ENCODE measurements at regions not wholly inside any gene's neighbourhood (a gene's known extent, or its start where the extent isn't known, plus 50 kb on each side); places are given as distances from the start of the nearest gene placed in this dataset.

DNA sequence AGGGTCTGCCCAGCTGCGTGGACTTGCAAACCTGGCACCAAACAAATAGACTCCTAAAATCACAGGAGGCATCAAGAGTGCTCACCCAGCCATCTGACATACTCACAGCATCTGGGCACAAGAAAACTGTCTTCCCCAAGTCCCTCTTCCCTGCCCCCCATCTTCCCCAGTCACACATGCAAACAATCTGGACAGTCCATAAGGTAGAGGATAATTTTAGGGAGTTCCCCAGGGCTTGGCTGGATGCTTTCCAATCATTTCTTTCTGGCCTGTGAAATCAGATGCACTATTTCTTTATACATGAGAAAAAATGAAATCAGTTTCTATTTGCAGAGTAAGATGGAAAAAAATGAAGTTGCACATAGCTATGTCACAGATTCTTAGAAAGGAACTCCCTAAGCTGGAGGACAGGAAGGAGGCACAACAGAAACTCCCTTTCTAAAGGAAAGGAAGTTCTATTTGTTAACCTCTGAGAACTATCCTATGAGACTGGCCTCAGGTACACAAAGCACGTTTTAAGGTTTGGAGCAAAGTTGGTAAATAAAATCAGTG is 342.3 kb downstream of the HNRNPD start:
- Mint-ChIP-seq H3K4me1 (ENCODE audit: insufficient read depth, unreplicated experiment) (no peaks in the 10 kb centered on the region), H3K9me3 (ENCODE audit: unreplicated experiment) (no peaks in the 10 kb centered on the region), H3K36me3 (ENCODE audit: insufficient read depth, unreplicated experiment) (no peaks in the 10 kb centered on the region), H3K4me3 (ENCODE audit: unreplicated experiment) (no peak overlapping the region), H3K27me3 (ENCODE audit: insufficient read depth, unreplicated experiment) (no peaks in the 10 kb centered on the region), H3K27ac (ENCODE audit: low read depth, unreplicated experiment) (no peak overlapping the region)
- intact Hi-C loops (cut with micrococcal nuclease) = no loop called here
- CTCF ChIA-PET = interaction anchor here (1.0 kb wide), 1 partner anchor 17 kb away, joined by 6 read pairs; no protein-coding TSS in a partner anchor
- POLR2A ChIA-PET = no interaction called here
- DNase-seq (ENCODE audit: unreplicated experiment) = no peak
- no peak for TF ChIP-seq CTCF (IDR thresholded peaks at IDR 0.05; ENCODE audit: unreplicated experiment)
- no TSS peak for BruUV-seq (replicated peaks)

DNA sequence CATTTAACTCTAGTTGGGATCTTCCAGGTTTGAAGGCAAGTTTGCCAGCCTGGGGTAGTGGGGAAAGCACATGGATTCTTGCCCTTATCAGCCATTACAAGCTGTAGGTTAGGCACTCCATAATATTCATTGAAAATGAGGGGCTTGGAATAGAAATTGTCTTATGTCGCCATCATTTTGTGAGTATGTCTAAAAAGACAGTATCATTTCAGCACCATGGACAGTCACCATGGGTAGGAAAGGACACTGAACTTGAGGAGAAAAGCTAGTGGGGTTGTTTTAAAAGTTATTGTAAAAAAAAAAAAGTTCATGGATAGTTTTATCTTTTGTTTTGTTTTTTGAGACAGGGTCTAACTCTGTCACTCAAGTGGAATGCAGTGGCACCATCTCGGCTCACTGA is 356.1 kb downstream of the HNRNPD start:
- H3K36me3 Mint-ChIP-seq (ENCODE audit: insufficient read depth, unreplicated experiment) = no peaks in the 10 kb centered on the region
- no TSS peak for BruUV-seq (replicated peaks)
- H3K4me1 Mint-ChIP-seq (ENCODE audit: insufficient read depth, unreplicated experiment) = no peaks in the 10 kb centered on the region
- no peak overlapping the region for H3K4me3 Mint-ChIP-seq (ENCODE audit: unreplicated experiment)
- H3K27me3 Mint-ChIP-seq (ENCODE audit: insufficient read depth, unreplicated experiment) = no peaks in the 10 kb centered on the region
- no peak for TF ChIP-seq CTCF (IDR thresholded peaks at IDR 0.05; ENCODE audit: unreplicated experiment)
- intact Hi-C loops (cut with micrococcal nuclease) = no loop called here
- peak; percentile 69 for DNase-seq (ENCODE audit: unreplicated experiment)
- peaks cover 21% of the 10 kb centered on the region for H3K9me3 Mint-ChIP-seq (ENCODE audit: unreplicated experiment)
- H3K27ac Mint-ChIP-seq (ENCODE audit: low read depth, unreplicated experiment) = no peak overlapping the region
- CTCF ChIA-PET = no interaction called here
- POLR2A ChIA-PET = interaction anchor here (1.0 kb wide), 1 partner anchor 12 kb away, joined by 3 read pairs; no protein-coding TSS in a partner anchor

GRCh38 chr4:82005158-82005557 is 368.6 kb downstream of the HNRNPD start:
- no peak for TF ChIP-seq CTCF (IDR thresholded peaks at IDR 0.05; ENCODE audit: unreplicated experiment)

DNA sequence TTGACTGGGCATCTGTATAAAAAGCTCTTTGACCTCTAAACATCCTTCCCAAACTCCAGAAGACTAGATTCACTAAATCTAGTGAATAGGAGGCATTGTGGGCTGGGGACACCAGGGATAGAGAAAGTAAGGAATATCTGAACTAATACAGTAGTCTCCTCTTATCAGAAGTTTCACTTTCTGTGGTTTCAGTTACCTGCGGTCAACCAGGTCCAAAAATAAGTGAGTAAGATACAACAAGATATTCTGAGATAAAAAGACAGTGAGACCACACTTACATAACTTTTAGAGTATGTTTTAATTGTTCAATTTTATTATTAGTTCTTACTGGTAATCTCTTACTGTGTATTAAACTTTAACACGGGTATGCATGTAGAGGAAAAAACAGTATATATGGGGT is 376.5 kb downstream of the HNRNPD start:
- ChIA-PET POLR2A (no interaction called here), CTCF (no interaction called here)
- no peak for DNase-seq (ENCODE audit: unreplicated experiment)
- no peak for TF ChIP-seq CTCF (IDR thresholded peaks at IDR 0.05; ENCODE audit: unreplicated experiment)
- H3K4me1 Mint-ChIP-seq (ENCODE audit: insufficient read depth, unreplicated experiment) = no peaks in the 10 kb centered on the region
- intact Hi-C loops (cut with micrococcal nuclease) = no loop called here
- no peak overlapping the region for H3K4me3 Mint-ChIP-seq (ENCODE audit: unreplicated experiment)
- H3K27ac Mint-ChIP-seq (ENCODE audit: low read depth, unreplicated experiment) = no peak overlapping the region
- BruUV-seq (replicated peaks) = no TSS peak
- H3K27me3 Mint-ChIP-seq (ENCODE audit: insufficient read depth, unreplicated experiment) = no peaks in the 10 kb centered on the region
- H3K36me3 Mint-ChIP-seq (ENCODE audit: insufficient read depth, unreplicated experiment) = no peaks in the 10 kb centered on the region
- no peaks in the 10 kb centered on the region for H3K9me3 Mint-ChIP-seq (ENCODE audit: unreplicated experiment)

More at GRCh38 chr4:82005158-82005557, 368.6 kb downstream of the HNRNPD start:
- BruUV-seq (replicated peaks) = no TSS peak
- Mint-ChIP-seq H3K27me3 (ENCODE audit: insufficient read depth, unreplicated experiment) (no peaks in the 10 kb centered on the region), H3K4me3 (ENCODE audit: unreplicated experiment) (no peak overlapping the region), H3K4me1 (ENCODE audit: insufficient read depth, unreplicated experiment) (no peaks in the 10 kb centered on the region), H3K27ac (ENCODE audit: low read depth, unreplicated experiment) (no peak overlapping the region), H3K36me3 (ENCODE audit: insufficient read depth, unreplicated experiment) (no peaks in the 10 kb centered on the region), H3K9me3 (ENCODE audit: unreplicated experiment) (no peaks in the 10 kb centered on the region)
- intact Hi-C loops (cut with micrococcal nuclease) = no loop called here
- POLR2A ChIA-PET = no interaction called here
- CTCF ChIA-PET = interaction anchor here (0.6 kb wide), 1 partner anchor 181 kb away, joined by 3 read pairs; no protein-coding TSS in a partner anchor
- no peak for DNase-seq (ENCODE audit: unreplicated experiment)
